Fibroblast of skin of abdomen (primary cell): ENCODE measurements at regions not wholly inside any gene's neighbourhood (a gene's known extent, or its start where the extent isn't known, plus 50 kb on each side); places are given as distances from the start of the nearest gene placed in this dataset.
"Not testable (repeated sequence)": the region's sequence is repeated elsewhere in the genome, so short reads cannot be mapped to it uniquely, and the experiment has no call there.

ENCODE experiments used
- DNase-seq: peaks from one replicate; pipeline ENCODE4 v3.0.0-alpha.2; 2013

DNA sequence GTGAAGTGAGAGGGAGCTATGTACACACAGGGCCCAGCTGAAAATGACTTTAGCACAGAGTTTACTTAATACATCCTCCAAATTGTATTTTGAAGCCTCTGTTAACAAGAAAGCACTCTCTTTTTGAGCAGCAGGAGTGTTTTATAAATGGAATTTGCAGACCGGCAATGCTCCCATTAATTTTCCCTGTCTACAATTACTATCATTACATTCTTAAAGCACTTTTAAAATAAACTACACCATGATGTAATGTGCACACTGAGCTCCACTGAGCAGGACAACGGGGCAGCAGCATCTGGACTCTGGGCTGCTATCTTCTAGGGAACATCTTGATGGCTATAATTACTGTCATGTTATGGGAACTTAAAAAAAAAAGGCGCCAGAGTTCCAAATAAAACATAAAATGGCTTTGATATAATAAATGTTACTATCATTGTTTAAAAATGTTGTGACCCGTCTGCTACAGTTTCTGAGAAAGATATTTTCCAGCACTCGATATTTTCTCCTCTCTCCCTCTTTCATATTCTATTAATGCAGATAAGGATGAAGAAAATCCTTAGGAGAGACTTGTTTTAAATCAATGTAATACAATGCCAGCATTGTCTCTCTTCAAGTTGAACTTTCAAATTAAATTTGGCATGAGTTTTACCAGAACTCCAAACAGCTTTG is 150.9 kb downstream of the HLX start:
- DNase-seq, result no peak

- no peak for DNase-seq
Measured at GRCh38 chr1:221030990-221031389, 151.7 kb downstream of the HLX start.

- no peak for DNase-seq
Measured at GRCh38 chr1:221031458-221032203, 152.4 kb downstream of the HLX start.

GRCh38 chr1:221032204-221032585 is 153.0 kb downstream of the HLX start:
- no peak for DNase-seq

GRCh38 chr1:221032637-221033280 is 153.5 kb downstream of the HLX start:
- DNase-seq, result peak; percentile 38

- DNase-seq, result peak; percentile 68
Measured at GRCh38 chr1:221035662-221036153, 156.5 kb downstream of the HLX start.

DNA sequence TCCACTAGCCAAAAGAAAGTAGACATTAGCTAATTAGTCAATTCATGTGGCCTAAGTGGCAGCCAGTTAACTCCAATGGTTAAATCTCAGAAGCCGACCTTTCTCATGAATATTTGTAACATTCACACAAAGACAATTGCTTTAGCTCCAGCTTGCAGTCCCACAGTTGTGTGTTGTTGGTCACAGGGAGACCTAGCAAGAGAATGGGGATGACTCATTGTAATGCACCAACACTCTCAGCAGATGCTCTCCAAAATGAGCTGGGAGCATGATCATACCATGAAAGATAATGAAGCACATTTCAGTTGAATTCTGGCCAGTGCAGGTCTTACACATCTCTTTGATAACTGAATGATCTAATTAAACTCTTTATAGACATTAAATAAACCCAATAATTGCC is 160.4 kb downstream of the HLX start:
- DNase-seq, result peak; percentile 61

- DNase-seq, result no peak
Measured at GRCh38 chr1:221040101-221040500, 160.9 kb downstream of the HLX start.

DNA sequence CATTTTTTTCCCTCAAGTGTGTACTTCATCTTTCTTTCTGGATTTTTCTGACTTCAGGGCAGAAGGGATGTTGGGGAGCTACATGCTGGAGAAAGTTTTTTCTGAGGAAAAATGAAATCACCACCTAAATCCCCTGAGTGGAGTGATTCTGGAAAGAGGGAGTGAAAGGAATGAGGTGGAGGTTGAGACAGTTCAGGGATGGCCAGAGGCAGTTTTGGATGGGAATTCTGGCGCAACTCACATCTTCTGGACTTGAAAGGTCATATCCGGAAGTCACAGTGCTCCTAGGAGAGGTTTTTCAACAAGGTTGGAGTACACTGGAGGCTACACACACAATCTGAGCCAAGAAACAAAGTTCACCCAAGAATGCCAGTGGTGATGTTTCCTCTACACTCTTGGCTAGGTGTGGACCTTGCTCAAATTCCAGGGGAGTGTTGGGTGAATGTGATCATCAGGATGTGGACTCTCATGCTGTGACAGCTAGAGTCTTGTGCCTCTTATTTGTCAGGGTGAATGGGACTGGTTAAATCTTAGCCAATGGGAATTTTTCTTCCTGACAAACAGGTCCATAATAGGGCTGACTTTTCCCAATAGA is 161.5 kb downstream of the HLX start:
- no peak for DNase-seq

- DNase-seq, result no peak
Measured at GRCh38 chr1:221044538-221044937, 165.3 kb downstream of the HLX start.

DNA sequence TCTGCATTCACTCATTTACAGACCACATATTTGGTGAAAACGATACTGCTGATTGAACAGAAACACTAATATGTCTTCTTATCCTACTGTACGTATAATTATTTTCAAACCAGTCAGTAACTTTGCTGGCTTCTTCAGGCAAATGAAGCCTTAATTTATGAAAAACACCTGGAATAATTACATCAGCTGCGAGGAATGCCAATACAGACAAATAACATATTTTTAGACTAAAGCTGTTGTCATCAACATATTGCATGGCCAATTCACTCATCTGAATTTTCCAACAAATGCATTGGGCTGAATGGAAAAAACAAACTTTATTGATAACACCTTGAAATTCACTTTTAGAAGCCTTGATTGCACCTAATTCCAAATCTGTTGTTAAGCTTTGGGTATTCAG is 165.9 kb downstream of the HLX start:
- DNase-seq, result peak; percentile 28

DNA sequence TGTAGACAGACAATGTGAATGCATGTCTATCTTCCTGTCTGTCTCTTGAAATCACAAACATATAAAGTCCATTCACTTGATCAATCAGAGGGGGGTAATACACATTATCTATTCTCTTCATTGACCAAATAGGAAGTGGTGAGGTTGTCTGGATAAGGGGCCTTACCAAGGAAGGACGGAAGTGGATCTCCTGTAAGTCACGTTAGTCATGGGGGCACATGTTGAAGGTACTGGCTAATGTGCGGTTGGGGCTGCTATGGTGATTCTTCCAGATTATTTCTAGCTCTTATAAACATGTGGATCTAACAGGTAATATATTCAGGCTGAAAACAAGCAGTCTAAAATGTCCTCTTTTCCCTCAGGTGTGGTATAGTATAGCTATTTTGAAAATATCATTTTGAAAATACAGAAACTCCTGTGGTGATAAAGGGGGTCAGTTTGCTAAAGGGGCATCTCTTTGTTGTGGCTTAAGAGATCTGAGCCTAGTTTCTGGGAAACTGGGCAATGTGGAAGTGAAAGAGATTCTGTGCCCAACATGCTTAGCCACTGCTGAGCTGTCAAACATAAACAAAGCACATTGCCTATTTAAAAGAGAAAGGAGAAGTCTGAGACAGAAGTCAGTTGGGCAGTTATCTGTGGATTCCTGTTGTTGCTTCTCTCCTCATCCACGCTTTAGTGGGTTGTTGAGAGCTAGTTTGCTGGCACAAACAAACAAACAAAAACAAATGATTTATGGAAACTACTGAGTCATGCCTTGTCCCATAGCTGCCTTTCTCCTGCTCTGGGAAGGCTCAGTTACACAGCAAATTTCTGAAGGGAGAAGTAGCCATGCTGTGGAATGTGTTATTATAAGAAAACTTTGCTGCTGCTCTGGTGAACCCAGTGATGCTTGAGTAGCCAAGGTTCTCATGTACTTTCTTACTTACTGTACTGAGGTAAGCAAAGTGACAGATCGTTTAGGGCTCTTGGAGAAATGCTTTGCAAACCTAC is 166.9 kb downstream of the HLX start:
- peak; percentile 20 for DNase-seq

DNA sequence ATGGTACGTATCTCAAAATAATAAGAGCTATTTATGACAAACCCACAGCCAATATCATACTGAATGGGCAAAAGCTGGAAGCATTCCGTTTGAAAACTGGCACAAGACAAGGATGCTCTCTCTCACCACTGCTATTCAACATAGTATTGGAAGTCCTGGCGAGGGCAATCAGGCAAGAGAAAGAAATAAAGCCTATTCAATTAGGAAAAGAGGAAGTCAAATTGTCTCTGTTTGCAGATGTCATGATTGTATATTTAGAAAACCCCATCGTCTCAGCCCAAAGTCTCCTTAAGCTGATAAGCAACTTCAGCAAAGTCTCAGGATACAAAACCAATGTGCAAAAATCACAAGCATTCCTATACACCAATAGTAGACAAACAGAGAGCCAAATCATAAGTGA is 172.1 kb downstream of the HLX start:
- not testable (repeated sequence) for DNase-seq

GRCh38 chr1:221053889-221054288 is 174.6 kb downstream of the HLX start:
- no peak for DNase-seq

GRCh38 chr1:221059506-221059905 is 180.3 kb downstream of the HLX start:
- no peak for DNase-seq

DNA sequence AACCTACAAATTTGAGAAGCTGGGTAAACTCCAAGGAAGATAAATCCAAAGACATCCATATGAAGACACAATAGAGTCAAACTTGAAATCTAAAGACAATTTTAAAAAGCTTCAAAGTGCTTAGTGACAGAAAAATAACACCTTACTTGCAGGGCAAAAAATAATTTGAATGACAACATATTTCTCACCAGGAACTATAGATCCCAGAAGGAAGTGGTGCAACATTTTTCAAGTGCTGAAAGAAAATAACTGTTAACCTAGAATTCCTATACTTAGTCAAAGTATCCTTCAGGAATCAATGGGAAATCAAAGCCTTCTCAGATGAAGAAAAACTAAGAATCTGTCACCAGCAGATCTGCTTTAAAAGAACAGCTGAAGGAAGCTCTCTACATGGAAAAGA is 184.4 kb downstream of the HLX start:
- DNase-seq, result no peak

- peak; percentile 27 for DNase-seq
Measured at GRCh38 chr1:221066351-221067001, 187.2 kb downstream of the HLX start.

DNA sequence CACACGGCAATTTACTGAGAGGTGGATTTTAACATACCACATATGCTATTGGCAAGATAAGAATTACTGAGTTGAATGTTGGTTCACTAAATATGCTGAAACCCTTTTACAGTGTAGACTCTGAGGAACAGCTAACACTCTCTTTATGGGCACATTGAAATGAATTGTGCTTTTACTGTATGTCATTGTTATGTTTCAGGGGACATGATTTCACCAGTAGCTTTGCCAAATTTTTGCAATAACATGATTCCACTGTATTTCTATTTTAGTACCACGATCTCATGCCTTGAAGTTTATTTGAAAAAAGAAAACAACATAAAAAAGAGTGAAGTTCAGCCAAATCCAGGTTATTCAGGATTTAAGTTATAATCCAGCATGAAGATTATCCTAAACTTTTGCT is 188.5 kb downstream of the HLX start:
- DNase-seq, result no peak

DNA sequence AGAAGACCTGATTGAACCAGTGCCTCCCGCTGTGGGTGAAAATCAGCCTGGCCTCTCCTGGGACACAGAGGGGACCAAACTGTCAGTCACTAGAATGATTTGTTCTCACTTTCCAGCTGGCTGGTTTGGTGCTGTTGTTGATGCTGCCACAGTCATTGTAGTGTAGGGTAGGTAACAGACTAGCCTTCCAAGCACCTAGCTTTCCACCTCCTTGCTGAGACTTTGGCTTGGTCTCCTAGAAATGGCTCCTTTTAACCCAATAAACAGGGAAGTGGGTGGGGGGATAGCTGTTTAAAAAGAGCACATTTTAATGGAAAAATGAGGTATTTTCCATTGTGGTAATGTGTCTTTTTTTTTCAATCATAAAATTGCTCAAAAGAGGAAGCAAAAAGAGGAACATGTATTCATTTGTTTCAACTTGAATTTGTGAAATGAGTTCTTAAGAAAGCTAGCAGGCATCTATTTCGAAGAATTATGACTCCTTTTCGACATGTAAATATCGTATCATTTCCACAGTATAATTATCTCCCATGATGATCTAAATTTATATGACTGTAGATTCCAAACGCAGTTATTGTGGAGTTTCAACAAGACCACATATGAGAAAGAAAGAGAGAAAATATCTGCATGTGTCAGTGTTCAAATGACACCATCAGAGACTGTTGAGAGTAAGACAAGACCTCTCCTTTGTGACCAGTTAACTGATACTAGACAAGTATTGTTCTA is 190.1 kb downstream of the HLX start:
- DNase-seq, result no peak

DNA sequence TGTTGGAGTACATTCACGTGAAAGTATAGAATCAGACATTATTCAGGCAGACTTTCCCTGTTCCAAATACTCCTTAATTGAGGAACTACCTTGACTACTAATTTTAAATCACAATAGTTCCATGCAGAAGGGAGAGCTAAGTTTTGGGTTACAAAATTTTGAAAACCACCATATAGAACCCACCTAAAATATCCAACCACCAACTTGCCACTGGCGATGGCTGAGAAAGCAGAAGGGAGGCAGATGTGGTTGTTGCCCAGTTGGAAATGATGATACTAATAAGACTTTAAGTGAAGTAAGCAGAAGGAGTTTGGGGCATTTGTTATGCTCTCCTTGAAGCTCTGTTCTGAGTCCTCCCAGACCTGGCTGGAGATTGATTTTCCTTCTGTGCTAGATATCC is 190.7 kb downstream of the HLX start:
- DNase-seq, result no peak

DNA sequence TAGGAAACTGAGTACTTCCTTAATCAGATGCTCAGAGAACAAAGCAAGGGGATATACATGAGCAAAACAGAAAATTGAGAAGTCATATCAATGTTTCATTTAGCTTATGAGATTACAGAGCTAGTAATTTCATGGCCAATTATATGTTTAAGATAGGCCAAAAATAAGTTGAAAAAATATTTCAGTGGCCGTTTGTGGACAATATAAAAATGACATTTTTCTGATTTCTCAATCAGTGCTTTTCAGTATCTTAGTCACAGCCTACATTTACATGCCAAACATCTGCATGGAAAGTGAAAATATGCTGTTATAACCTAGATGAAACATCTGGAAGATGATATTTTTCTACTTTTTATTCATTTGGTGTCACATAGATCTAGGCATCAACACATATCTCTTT is 192.5 kb downstream of the HLX start:
- DNase-seq, result no peak
